ENCODE measurements at regions not wholly inside any gene's neighbourhood (a gene's known extent, or its start where the extent isn't known, plus 50 kb on each side); places are given as distances from the start of the nearest gene placed in this dataset.

DNA sequence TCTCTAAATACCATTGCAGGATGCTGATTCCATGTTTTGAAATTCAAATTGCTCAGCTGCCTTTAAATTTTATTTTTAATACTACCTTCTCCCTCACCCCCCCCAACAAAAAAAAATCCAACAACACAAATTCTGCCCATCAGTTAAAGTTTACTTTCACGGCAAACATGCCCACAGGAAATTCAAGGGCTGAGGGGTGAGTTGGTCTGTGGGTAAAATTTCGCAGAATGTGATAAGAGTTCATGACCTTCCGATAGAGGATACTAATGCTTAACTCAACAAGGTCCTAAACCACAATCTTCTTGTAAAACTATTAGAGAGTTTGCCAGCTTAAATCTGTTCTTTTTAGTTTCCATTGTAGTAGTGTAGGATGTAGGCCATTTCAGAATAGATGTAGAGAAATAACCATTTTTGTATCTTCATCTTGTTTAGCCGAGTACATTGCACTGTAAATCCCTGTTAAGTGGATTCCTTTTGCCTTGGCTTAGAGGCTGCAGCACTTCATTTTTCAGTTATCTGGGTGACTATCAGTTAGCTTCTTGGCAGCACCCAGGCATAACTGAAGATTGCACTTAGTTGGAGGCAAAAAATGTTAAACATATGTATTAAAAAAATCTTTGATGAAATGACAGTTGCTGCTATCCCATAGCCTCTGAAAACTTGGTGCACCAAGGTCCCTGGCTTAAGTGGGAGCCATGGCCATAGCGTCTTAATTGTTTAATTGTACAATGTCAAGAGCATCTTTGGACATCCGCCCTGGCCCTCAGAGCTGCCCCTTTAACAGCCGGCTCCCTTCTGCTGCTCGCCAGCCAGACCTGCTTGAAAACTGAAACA lies 232.3 kb downstream of the HAUS1 start:
- CTCF ChIA-PET: no interaction called here
- POLR2A ChIA-PET (ENCODE audit: low non-redundant PET): no interaction called here
- intact Hi-C loops (cut with micrococcal nuclease; ENCODE audit: unreplicated experiment): no loop called here
- no peak overlapping the region for H3K27ac ChIP-seq (ENCODE audit: low read depth, low read length, poor library complexity, severe bottlenecking)
- no peak for DNase-seq (ENCODE audit: low spot score)
- H3K36me3 ChIP-seq (ENCODE audit: insufficient read depth, low read length, poor library complexity, severe bottlenecking): no peaks in the 10 kb centered on the region
- BruUV-seq (replicated peaks): TSS peak; percentile 35
- H3K9me3 ChIP-seq (ENCODE audit: low read depth, low read length, poor library complexity, severe bottlenecking): no peaks in the 10 kb centered on the region
- no peak overlapping the region for H3K4me3 ChIP-seq (ENCODE audit: low read depth, low read length, poor library complexity, severe bottlenecking)
- peaks cover 29% of the 10 kb centered on the region for H3K4me1 ChIP-seq (ENCODE audit: insufficient read depth, low read length, poor library complexity, severe bottlenecking)
- TF ChIP-seq, protein P1, sequence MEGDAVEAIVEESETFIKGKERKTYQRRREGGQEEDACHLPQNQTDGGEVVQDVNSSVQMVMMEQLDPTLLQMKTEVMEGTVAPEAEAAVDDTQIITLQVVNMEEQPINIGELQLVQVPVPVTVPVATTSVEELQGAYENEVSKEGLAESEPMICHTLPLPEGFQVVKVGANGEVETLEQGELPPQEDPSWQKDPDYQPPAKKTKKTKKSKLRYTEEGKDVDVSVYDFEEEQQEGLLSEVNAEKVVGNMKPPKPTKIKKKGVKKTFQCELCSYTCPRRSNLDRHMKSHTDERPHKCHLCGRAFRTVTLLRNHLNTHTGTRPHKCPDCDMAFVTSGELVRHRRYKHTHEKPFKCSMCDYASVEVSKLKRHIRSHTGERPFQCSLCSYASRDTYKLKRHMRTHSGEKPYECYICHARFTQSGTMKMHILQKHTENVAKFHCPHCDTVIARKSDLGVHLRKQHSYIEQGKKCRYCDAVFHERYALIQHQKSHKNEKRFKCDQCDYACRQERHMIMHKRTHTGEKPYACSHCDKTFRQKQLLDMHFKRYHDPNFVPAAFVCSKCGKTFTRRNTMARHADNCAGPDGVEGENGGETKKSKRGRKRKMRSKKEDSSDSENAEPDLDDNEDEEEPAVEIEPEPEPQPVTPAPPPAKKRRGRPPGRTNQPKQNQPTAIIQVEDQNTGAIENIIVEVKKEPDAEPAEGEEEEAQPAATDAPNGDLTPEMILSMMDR (conservative IDR thresholded peaks at IDR 0.05; ENCODE audit: low read depth, low read length): no peak
- no peak for TF ChIP-seq EZH2 (IDR thresholded peaks at IDR 0.05; ENCODE audit: borderline replicate concordance, low read depth, low read length, poor library complexity, severe bottlenecking)
- no peaks in the 10 kb centered on the region for H3K27me3 ChIP-seq (replicated peaks; ENCODE audit: insufficient read depth, low read depth, low read length, poor library complexity)

- H3K36me3 ChIP-seq (ENCODE audit: insufficient read depth, low read length, poor library complexity, severe bottlenecking): no peaks in the 10 kb centered on the region
- H3K4me1 ChIP-seq (ENCODE audit: insufficient read depth, low read length, poor library complexity, severe bottlenecking): peaks cover 29% of the 10 kb centered on the region
- no peaks in the 10 kb centered on the region for H3K27me3 ChIP-seq (replicated peaks; ENCODE audit: insufficient read depth, low read depth, low read length, poor library complexity)
- H3K27ac ChIP-seq (ENCODE audit: low read depth, low read length, poor library complexity, severe bottlenecking): no peak overlapping the region
- BruUV-seq (replicated peaks): no TSS peak
- CTCF ChIA-PET: no interaction called here
- no peaks in the 10 kb centered on the region for H3K9me3 ChIP-seq (ENCODE audit: low read depth, low read length, poor library complexity, severe bottlenecking)
- H3K4me3 ChIP-seq (ENCODE audit: low read depth, low read length, poor library complexity, severe bottlenecking): no peak overlapping the region
- POLR2A ChIA-PET (ENCODE audit: low non-redundant PET): no interaction called here
- DNase-seq (ENCODE audit: low spot score): no peak
- TF ChIP-seq, protein P1 (conservative IDR thresholded peaks at IDR 0.05; ENCODE audit: low read depth, low read length): no peak
- no peak for TF ChIP-seq EZH2 (IDR thresholded peaks at IDR 0.05; ENCODE audit: borderline replicate concordance, low read depth, low read length, poor library complexity, severe bottlenecking)
- intact Hi-C loops (cut with micrococcal nuclease; ENCODE audit: unreplicated experiment): no loop called here
These were observed 233.1 kb downstream of the HAUS1 start for GRCh38 chr18:46337271-46337670.

GRCh38 chr18:46338205-46338604 lies 234.0 kb downstream of the HAUS1 start:
- no peak overlapping the region for H3K4me3 ChIP-seq (ENCODE audit: low read depth, low read length, poor library complexity, severe bottlenecking)
- DNase-seq (ENCODE audit: low spot score): peak; percentile 18
- peaks cover 28% of the 10 kb centered on the region for H3K4me1 ChIP-seq (ENCODE audit: insufficient read depth, low read length, poor library complexity, severe bottlenecking)
- CTCF ChIA-PET: no interaction called here
- intact Hi-C loops (cut with micrococcal nuclease; ENCODE audit: unreplicated experiment): no loop called here
- POLR2A ChIA-PET (ENCODE audit: low non-redundant PET): no interaction called here
- TF ChIP-seq, protein P1 (conservative IDR thresholded peaks at IDR 0.05; ENCODE audit: low read depth, low read length): no peak
- TF ChIP-seq EZH2 (IDR thresholded peaks at IDR 0.05; ENCODE audit: borderline replicate concordance, low read depth, low read length, poor library complexity, severe bottlenecking): no peak
- no peaks in the 10 kb centered on the region for H3K36me3 ChIP-seq (ENCODE audit: insufficient read depth, low read length, poor library complexity, severe bottlenecking)
- no TSS peak for BruUV-seq (replicated peaks)
- no peaks in the 10 kb centered on the region for H3K9me3 ChIP-seq (ENCODE audit: low read depth, low read length, poor library complexity, severe bottlenecking)
- H3K27me3 ChIP-seq (replicated peaks; ENCODE audit: insufficient read depth, low read depth, low read length, poor library complexity): no peaks in the 10 kb centered on the region
- H3K27ac ChIP-seq (ENCODE audit: low read depth, low read length, poor library complexity, severe bottlenecking): no peak overlapping the region

Data from A673 (cell line).